AG04449 (cell line): ENCODE measurements at regions not wholly inside any gene's neighbourhood (a gene's known extent, or its start where the extent isn't known, plus 50 kb on each side); places are given as distances from the start of the nearest gene placed in this dataset.

Source experiments
- CTCF ChIA-PET: fragments of 350-600 bp; formaldehyde crosslinking; extraction: SDS; loops from one replicate; lab custom pipeline; 2021; ENCODE audit warnings: antibody characterized with exemption; lab: Yijun Ruan, JAX
- POLR2A ChIA-PET: fragments of 400-600, 350-600 bp; formaldehyde crosslinking; extraction: SDS; loops from one replicate; lab custom pipeline; 2020; ENCODE audit warnings: antibody characterized with exemption, inconsistent platforms; lab: Yijun Ruan, JAX
- DNase-seq: peaks from one replicate; pipeline ENCODE4 v3.0.0-alpha.2; 2010; ENCODE audit warnings: low read depth, low spot score
- H3K4me3 ChIP-seq: 2 replicates; pipeline ENCODE4 v1.5.1; 2011; ENCODE audit warnings: low read depth, mild to moderate bottlenecking, control low read depth, low read length
- CTCF ChIP-seq: IDR thresholded peaks from one replicate; pipeline ENCODE4 v1.5.1; 2011; ENCODE audit warnings: mild to moderate bottlenecking, moderate library complexity, low read length, control low read depth, inconsistent platforms; ENCODE audit not compliant: insufficient read depth; ENCODE audit errors: missing control alignments

DNA sequence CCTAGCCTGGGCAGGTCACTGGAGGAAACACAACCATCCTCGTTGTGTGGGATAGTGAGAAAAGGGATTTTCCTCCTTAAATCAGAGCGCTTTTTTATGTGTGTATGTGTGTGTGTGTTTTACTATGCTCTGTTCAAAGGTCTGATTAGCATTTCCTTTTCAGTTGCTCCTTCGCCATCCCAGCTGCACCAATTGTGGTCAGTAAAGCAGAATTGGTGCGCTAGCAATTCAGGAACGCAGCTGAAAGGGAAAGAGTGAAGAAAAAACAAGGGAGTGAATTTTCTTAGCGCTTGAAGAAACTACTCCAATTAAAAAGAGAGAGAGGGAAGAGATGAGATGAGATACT is 173.3 kb upstream of the PARP11 start:
- no peak for DNase-seq
- H3K4me3 ChIP-seq = no peak overlapping the region
- ChIA-PET CTCF (no interaction called here), POLR2A (no interaction called here)
- TF ChIP-seq CTCF = no peak

- ChIA-PET POLR2A (no interaction called here), CTCF (interaction anchor here (0.7 kb wide), 1 partner anchor 230 kb away, joined by 3 read pairs; no protein-coding TSS in a partner anchor)
- TF ChIP-seq CTCF = no peak
- no peak overlapping the region for H3K4me3 ChIP-seq
- DNase-seq = no peak
These were observed 172.7 kb upstream of the PARP11 start for GRCh38 chr12:4045786-4046494.

DNA sequence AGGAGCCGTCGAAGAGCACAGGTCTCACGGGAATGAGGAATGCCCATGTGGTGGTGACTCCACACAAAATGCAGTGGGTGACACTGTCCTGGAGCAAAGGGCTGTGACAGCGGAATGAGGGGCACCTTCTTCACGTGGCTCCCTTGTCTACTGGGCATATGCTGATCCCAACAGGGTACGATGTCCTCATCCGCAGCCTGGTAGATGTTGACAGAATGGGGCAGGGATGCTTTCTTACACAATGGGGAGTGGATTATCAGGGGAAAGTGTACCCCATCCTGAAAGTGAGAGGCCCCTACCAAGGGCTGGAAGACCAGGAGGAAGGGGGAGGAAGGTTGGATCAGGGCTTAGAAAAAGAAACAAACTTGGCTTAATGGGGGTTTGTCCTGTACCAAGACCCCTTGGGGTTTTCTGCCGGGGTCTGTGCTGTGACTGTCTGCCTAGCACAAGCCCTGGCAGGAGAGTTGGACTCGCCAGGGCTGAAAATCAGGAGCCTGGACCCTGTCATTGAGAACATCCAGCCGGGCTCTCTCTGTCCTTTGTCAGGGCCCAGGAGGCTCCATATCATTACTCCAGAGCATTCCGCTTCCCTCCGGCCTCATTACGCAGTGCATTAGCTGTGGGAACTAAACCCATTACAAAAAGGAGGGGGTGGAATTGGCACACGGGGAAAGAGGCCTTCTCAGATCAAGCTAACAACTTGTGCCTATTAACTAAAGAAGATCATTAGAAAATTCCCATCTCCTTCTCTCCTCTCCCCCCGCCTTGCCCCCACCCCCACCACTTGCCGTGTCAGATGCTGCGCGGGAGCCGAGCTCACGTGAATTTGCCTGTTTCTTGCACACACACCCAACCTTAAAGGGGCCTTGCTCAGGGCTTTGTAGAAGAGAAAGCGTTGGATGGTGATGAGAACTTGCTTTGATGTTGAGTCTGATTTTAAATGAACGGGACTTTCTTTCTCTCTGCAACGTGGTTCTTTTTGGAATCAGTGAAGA is 171.8 kb upstream of the PARP11 start:
- no peak overlapping the region for H3K4me3 ChIP-seq
- ChIA-PET CTCF (interaction anchor here (0.7 kb wide), 1 partner anchor 231 kb away, joined by 3 read pairs; no protein-coding TSS in a partner anchor), POLR2A (no interaction called here)
- DNase-seq = no peak
- TF ChIP-seq CTCF = no peak

DNA sequence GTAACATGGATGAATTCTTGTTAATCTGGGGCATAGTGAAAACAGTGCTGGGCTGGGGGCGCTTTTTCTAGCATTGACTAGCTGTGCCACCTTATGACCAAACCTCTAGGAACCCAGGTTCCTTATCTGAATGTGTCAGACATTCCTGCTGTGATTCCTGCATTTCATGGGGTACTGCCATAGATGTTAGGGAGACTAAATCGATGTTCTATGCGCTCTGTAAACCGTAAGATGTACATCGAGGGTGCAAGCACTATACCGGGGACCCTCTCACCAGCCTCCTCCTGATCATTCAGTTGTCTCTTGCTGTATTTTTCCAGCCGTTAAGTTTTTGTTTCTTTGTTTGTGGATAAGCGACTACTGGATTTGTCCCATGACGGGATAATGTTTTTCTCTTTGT is 170.9 kb upstream of the PARP11 start:
- ChIA-PET CTCF (no interaction called here), POLR2A (no interaction called here)
- no peak for DNase-seq
- H3K4me3 ChIP-seq = no peak overlapping the region
- TF ChIP-seq CTCF = no peak

DNA sequence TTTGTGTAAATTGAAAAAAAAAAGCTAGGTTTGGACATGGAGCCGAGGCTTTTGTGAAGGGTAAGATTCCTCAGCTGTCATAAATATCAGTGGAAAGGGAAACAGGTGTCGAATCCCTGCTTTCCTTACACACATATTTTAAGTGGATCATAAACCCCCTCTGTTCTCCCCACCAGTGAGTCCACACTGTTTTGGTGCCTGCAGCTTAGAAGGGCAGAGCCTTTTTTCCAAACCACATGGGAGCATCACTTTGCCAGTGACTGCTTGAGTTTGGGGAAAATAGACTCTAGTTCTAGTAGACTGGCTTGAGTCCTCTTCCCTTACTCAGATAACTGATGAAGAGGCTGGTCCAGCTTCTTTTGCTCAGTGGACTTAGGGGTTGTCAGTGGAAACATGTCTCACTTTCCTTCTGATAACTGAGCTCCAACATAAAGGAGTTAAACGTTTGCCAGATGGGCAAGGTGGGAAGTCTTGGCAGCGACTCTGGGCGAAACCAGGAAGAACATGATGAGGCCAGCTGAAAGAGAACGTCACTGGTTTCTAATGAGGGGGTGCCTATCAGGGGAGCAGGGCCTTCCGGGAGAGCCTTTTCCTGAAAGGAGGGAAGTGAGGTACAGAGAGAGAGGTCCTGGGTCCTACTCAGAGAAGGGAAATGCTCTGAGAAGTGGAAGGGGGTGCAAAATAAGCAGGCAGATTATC is 168.1 kb upstream of the PARP11 start:
- no peak overlapping the region for H3K4me3 ChIP-seq
- TF ChIP-seq CTCF = no peak
- no peak for DNase-seq
- POLR2A ChIA-PET = no interaction called here
- CTCF ChIA-PET = interaction anchor here (6.7 to 7.8 kb wide), 2 partner anchors 47 to 157 kb away, joined by 124 to 130 read pairs; no protein-coding TSS in a partner anchor
